ENCODE measurements at regions not wholly inside any gene's neighbourhood (a gene's known extent, or its start where the extent isn't known, plus 50 kb on each side); places are given as distances from the start of the nearest gene placed in this dataset.
"Not testable (repeated sequence)": the region's sequence is repeated elsewhere in the genome, so short reads cannot be mapped to it uniquely, and the experiment has no call there.

- Histone ChIP-seq H3K36me3 (ENCODE audit: insufficient read depth, low read length) (no peaks in the 10 kb centered on the region), H3K4me2 (ENCODE audit: low read length) (no peak overlapping the region), H3K27ac (ENCODE audit: low read depth, low read length) (no peak overlapping the region), H3K9ac (ENCODE audit: low read length) (no peak overlapping the region), H3K27me3 (ENCODE audit: insufficient read depth, low read length) (no peaks in the 10 kb centered on the region), H3K9me3 (ENCODE audit: insufficient read depth, low read depth, low read length) (no peaks in the 10 kb centered on the region), H4K20me1 (ENCODE audit: insufficient read depth, low read length) (no peaks in the 10 kb centered on the region), H3K4me1 (ENCODE audit: insufficient read depth, low read length) (no peaks in the 10 kb centered on the region), H2AFZ (ENCODE audit: low read depth, low read length) (no peak overlapping the region), H3K79me2 (ENCODE audit: insufficient read depth, low read length) (no peaks in the 10 kb centered on the region), H3K4me3 (ENCODE audit: insufficient read depth, low read depth, low read length) (no peak overlapping the region)
- FAIRE-seq (no peak), DNase-seq (ENCODE audit: low read depth) (no peak)
- Mint-ChIP-seq H3K9me3 (ENCODE audit: unreplicated experiment) (no peaks in the 10 kb centered on the region), H3K27ac (ENCODE audit: unreplicated experiment) (no peak overlapping the region), H3K27me3 (ENCODE audit: low read depth, unreplicated experiment) (no peaks in the 10 kb centered on the region), H3K4me1 (ENCODE audit: low read depth, unreplicated experiment) (no peaks in the 10 kb centered on the region), H3K4me3 (ENCODE audit: unreplicated experiment) (no peak overlapping the region), H3K36me3 (ENCODE audit: low read depth, unreplicated experiment) (no peaks in the 10 kb centered on the region)
- TF ChIP-seq EZH2 (IDR thresholded peaks at IDR 0.05; ENCODE audit: insufficient read depth, low read length) = no peak
- no peak for TF ChIP-seq CTCF (IDR thresholded peaks at IDR 0.05; ENCODE audit: insufficient read depth, low read depth, low read length)
These were observed 1777.1 kb downstream of the OLFM4 start for GRCh38 chr13:54805743-54806142.

DNA sequence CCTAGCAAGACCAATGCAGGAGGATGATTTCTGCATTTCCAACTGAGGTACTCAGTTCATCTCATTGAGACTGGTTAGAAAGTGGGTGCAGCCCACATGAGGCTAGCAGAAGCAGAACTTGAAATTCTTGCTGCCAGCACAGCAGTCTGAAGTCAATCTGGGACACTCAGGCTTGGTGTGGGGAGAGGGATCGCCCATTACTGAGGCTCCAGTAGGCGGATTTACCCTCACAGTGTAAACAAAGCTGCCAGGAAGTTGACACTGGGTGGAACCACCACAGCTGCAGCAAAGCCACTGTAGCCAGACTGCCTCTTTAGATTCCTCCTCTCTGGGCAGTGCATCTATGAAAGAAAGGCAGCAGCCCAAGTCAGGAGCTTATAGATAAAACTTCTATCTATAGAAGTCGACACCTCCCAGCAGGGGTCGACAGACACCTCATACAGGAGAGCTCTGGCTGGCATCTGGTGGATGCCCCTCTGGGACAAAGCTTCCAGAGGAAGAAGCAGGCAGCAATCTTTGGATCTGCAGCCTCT, 1793.4 kb downstream of the OLFM4 start:
- DNase-seq (ENCODE audit: low read depth); H3K4me2 ChIP-seq (ENCODE audit: low read length); H4K20me1 ChIP-seq (ENCODE audit: insufficient read depth, low read length); FAIRE-seq; H3K36me3 Mint-ChIP-seq (ENCODE audit: low read depth, unreplicated experiment); H3K4me1 Mint-ChIP-seq (ENCODE audit: low read depth, unreplicated experiment); H3K9ac ChIP-seq (ENCODE audit: low read length); H3K4me3 ChIP-seq (ENCODE audit: insufficient read depth, low read depth, low read length); H3K79me2 ChIP-seq (ENCODE audit: insufficient read depth, low read length); H3K27ac Mint-ChIP-seq (ENCODE audit: unreplicated experiment); H3K27me3 Mint-ChIP-seq (ENCODE audit: low read depth, unreplicated experiment); H2AFZ ChIP-seq (ENCODE audit: low read depth, low read length); H3K9me3 ChIP-seq (ENCODE audit: insufficient read depth, low read depth, low read length); H3K4me3 Mint-ChIP-seq (ENCODE audit: unreplicated experiment); H3K27ac ChIP-seq (ENCODE audit: low read depth, low read length); H3K4me1 ChIP-seq (ENCODE audit: insufficient read depth, low read length); H3K27me3 ChIP-seq (ENCODE audit: insufficient read depth, low read length); H3K36me3 ChIP-seq (ENCODE audit: insufficient read depth, low read length): not testable (repeated sequence)
- peaks cover 16% of the 10 kb centered on the region for H3K9me3 Mint-ChIP-seq (ENCODE audit: unreplicated experiment)

DNA sequence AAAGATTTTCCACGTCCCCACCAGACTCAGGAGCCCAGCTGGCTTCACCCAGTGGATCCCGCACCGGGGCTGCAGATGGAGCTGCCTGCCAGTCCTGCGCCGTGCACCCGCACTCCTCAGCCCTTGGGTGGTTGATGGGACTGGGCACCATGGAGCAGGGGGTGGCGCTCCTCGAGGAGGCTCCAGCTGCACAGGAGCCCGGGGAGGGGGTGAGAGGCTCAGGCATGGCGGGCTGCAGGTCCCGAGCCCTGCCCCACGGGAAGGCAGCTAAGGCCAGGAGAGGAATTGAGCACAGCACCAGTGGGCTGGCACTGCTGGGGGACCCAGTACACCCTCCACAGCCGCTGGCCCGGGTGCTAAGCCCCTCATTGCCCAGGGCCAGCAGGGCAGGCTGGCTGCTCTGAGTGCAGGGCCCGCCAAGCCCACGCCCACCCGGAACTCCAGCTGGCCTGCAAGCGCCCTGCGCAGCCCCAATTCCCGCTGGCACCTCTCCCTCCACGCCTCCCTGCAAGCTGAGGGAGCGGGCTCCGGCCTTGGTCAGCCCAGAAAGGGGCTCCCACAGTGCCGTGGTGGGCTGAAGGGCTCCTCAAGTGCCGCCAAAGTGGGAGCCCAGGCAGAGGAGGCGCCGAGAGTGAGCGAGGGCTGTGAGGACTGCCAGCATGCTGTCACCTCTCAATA, 1800.9 kb downstream of the OLFM4 start:
- not testable (repeated sequence) for H3K4me1 ChIP-seq (ENCODE audit: insufficient read depth, low read length); H3K79me2 ChIP-seq (ENCODE audit: insufficient read depth, low read length); H3K9me3 ChIP-seq (ENCODE audit: insufficient read depth, low read depth, low read length); H3K27ac Mint-ChIP-seq (ENCODE audit: unreplicated experiment); H3K36me3 Mint-ChIP-seq (ENCODE audit: low read depth, unreplicated experiment); H3K27me3 Mint-ChIP-seq (ENCODE audit: low read depth, unreplicated experiment); H3K4me3 ChIP-seq (ENCODE audit: insufficient read depth, low read depth, low read length); H3K4me3 Mint-ChIP-seq (ENCODE audit: unreplicated experiment); FAIRE-seq; H3K27ac ChIP-seq (ENCODE audit: low read depth, low read length); H3K27me3 ChIP-seq (ENCODE audit: insufficient read depth, low read length); H3K36me3 ChIP-seq (ENCODE audit: insufficient read depth, low read length); H3K9ac ChIP-seq (ENCODE audit: low read length); H4K20me1 ChIP-seq (ENCODE audit: insufficient read depth, low read length); DNase-seq (ENCODE audit: low read depth); H3K4me1 Mint-ChIP-seq (ENCODE audit: low read depth, unreplicated experiment); H3K4me2 ChIP-seq (ENCODE audit: low read length); H2AFZ ChIP-seq (ENCODE audit: low read depth, low read length); H3K9me3 Mint-ChIP-seq (ENCODE audit: unreplicated experiment)

Measured in astrocyte (in vitro differentiated cells and primary cell).